HepG2 (cell line): ENCODE measurements at regions not wholly inside any gene's neighbourhood (a gene's known extent, or its start where the extent isn't known, plus 50 kb on each side); places are given as distances from the start of the nearest gene placed in this dataset.

Experiments
- ATAC-seq: fragments of 200-7000 bp; cut with Tn5 transposase; 3 replicates; pipeline ENCODE4 v1.9.1; 2020; ENCODE audit warnings: mild to moderate bottlenecking, moderate library complexity
- BruUV-seq: library from RNA; stranded (reverse); fragments of 400-500 nt; replicated peaks from 2 replicates; lab custom pipeline; 2021; lab: Mats Ljungman, UMichigan
- CTCF ChIA-PET: fragments of 300-600 bp; formaldehyde crosslinking; extraction: SDS; loops from one replicate; lab custom pipeline; 2021; ENCODE audit warnings: low total read pairs, inconsistent platforms, low intra/inter-chr PET ratio; lab: Yijun Ruan, JAX
- POLR2A ChIA-PET: fragments of 350-600 bp; sonication (Branson Sonifier 250); formaldehyde crosslinking; loops from one replicate; lab custom pipeline; 2020; ENCODE audit warnings: antibody characterized with exemption, inconsistent platforms; lab: Yijun Ruan, JAX
- DNase-seq: peaks from one replicate; pipeline ENCODE4 v3.0.0-alpha.2; 2015; ENCODE audit warnings: low spot score
- FAIRE-seq: peaks from 3 replicates; lab custom pipeline; 2011; peaks lifted over from hg19 to GRCh38; lab: Jason Lieb, UNC
- H2AFZ ChIP-seq: one replicate; pipeline ENCODE4 v1.6.1; 2011; ENCODE audit warnings: low read length, inconsistent platforms
- H3K27ac ChIP-seq: fragments of 300-600 bp; 3 replicates; pipeline ENCODE4 v1.8.0; 2011; ENCODE audit warnings: mixed run types, mild to moderate bottlenecking, mixed read lengths, low read length, inconsistent platforms; ENCODE audit not compliant: insufficient read depth; ENCODE audit errors: extremely low read length
- H3K27me3 ChIP-seq, 2 experiments: fragments of 200-600 bp in 1 of 2; 2 replicates in 1 of 2; 3 replicates in 1 of 2; pipeline versions ENCODE4 v1.6.0 to v1.8.0; 2011; ENCODE audit warnings: low read length in 2 of 2, mild to moderate bottlenecking in 2 of 2, moderate library complexity in 2 of 2, inconsistent platforms in 1 of 2; ENCODE audit not compliant: insufficient read depth in 2 of 2, control insufficient read depth in 1 of 2
- H3K36me3 ChIP-seq, 2 experiments: fragments of 200-600 bp in 1 of 2; replicated peaks in 1 of 2; 2 replicates in 1 of 2; 3 replicates in 1 of 2; pipeline versions ENCODE4 v1.5.1 to v1.8.0; 2011; ENCODE audit warnings: low read length in 2 of 2, inconsistent platforms in 1 of 2; ENCODE audit not compliant: insufficient read depth in 2 of 2, control insufficient read depth in 1 of 2
- H3K4me1 ChIP-seq: 2 replicates; pipeline ENCODE4 v1.5.1; 2012; ENCODE audit warnings: low read length, inconsistent platforms; ENCODE audit not compliant: insufficient read depth
- H3K4me2 ChIP-seq: 2 replicates; pipeline ENCODE4 v1.6.0; 2011; ENCODE audit warnings: low read depth, low read length, inconsistent platforms
- H3K4me3 ChIP-seq, 3 experiments: fragments of 200-600 bp in 1 of 3; sonication (generic), shearing (Covaris generic) in 1 of 3; replicated peaks in 1 of 3; 2 replicates each; pipeline ENCODE4 v1.5.1; 2011 to 2016; ENCODE audit warnings: low read length in 3 of 3, inconsistent platforms in 2 of 3, low read depth in 2 of 3, mild to moderate bottlenecking in 2 of 3, control low read depth in 1 of 3, mixed read lengths in 1 of 3; ENCODE audit not compliant: insufficient read depth in 1 of 3
- H3K79me2 ChIP-seq: one replicate; pipeline ENCODE4 v1.6.1; 2011; ENCODE audit warnings: low read length, inconsistent platforms; ENCODE audit not compliant: insufficient read depth
- H3K9ac ChIP-seq: 2 replicates; pipeline ENCODE4 v1.6.0; 2011; ENCODE audit warnings: mild to moderate bottlenecking, low read depth, low read length, inconsistent platforms; ENCODE audit not compliant: insufficient read depth
- H3K9me3 ChIP-seq: 2 replicates; pipeline ENCODE4 v1.5.1; 2012; ENCODE audit warnings: mild to moderate bottlenecking, low read length
- H4K20me1 ChIP-seq: 2 replicates; pipeline ENCODE4 v1.6.0; 2011; ENCODE audit warnings: inconsistent platforms, mild to moderate bottlenecking, low read length, moderate library complexity; ENCODE audit not compliant: insufficient read depth
- HOMEZ ChIP-seq: IDR thresholded peaks from 2 replicates; pipeline ENCODE4 v1.6.1; 2016; ENCODE audit warnings: low read depth
- PAXIP1 ChIP-seq: sonication (generic); formaldehyde crosslinking; conservative IDR thresholded peaks from 2 replicates; pipeline ENCODE4 v1.4.0; 2020; ENCODE audit warnings: mild to moderate bottlenecking, missing genetic modification reagents, moderate library complexity
- ZNF446 ChIP-seq: sonication (generic); formaldehyde crosslinking; IDR thresholded peaks from 2 replicates; pipeline ENCODE4 v1.5.0; 2020; ENCODE audit warnings: mild to moderate bottlenecking, missing genetic modification reagents
- ZNF704 ChIP-seq: sonication (generic); formaldehyde crosslinking; IDR thresholded peaks from 2 replicates; pipeline ENCODE4 v1.8.1; 2023; ENCODE audit warnings: mild to moderate bottlenecking, inconsistent platforms, moderate library complexity, missing genetic modification reagents, borderline replicate concordance
- ZNF761 ChIP-seq: sonication (generic); formaldehyde crosslinking; conservative IDR thresholded peaks from 2 replicates; pipeline ENCODE4 v1.4.0; 2020; ENCODE audit warnings: mild to moderate bottlenecking, missing genetic modification reagents
- WGBS: methylation state at CpG from one replicate; pipeline ENCODE4 v1.1.6; 2017; ENCODE audit warnings: low lambda C conversion rate; 5-methylcytosine and 5-hydroxymethylcytosine counted together
- in situ Hi-C: cut with HindIII; loops from 2 replicates; pipeline ENCODE4 v1.10.0; 2017; ENCODE audit warnings: low pct_unique_long_range_greater_than_20kb; ENCODE audit not compliant: extremely low pct_ligation_motif_present
- intact Hi-C: fragments of 100-400 bp; cut with micrococcal nuclease; formaldehyde crosslinking; loops from one replicate; pipeline ENCODE4 v1.10.0; 2022; ENCODE audit not compliant: unreplicated experiment

- no peak for TF ChIP-seq ZNF446
These were observed 111.2 kb downstream of the FBXO8 start (continued) for GRCh38 chr4:174172274-174172673.

GRCh38 chr4:174170906-174171305 is 112.6 kb downstream of the FBXO8 start:
- Histone ChIP-seq H3K4me1 (no peaks in the 10 kb centered on the region), H3K9ac (no peak overlapping the region), H3K4me3 (no peak overlapping the region), H3K4me2 (no peak overlapping the region), H3K79me2 (no peaks in the 10 kb centered on the region), H4K20me1 (no peaks in the 10 kb centered on the region), H2AFZ (no peak overlapping the region), H3K27ac (no peak overlapping the region), H3K27me3 (no peaks in the 10 kb centered on the region), H3K9me3 (no peaks in the 10 kb centered on the region), H3K36me3 (no peaks in the 10 kb centered on the region)
- intact Hi-C loops = no loop called here
- BruUV-seq = no TSS peak
- POLR2A ChIA-PET = no interaction called here
- DNase-seq (no peak), ATAC-seq (no peak), FAIRE-seq (no peak)
- in situ Hi-C loops = no loop called here
- CTCF ChIA-PET = no interaction called here
- TF ChIP-seq ZNF704 (CRISPR knock-in tag) (no peak), HOMEZ (no peak), ZNF761 (CRISPR knock-in tag) (no peak), PAXIP1 (CRISPR knock-in tag) (no peak)
- 3% methylated on average over 1 of the region's 1 CpG for WGBS
